Hematopoietic multipotent progenitor cell treated with erythropoietin and hydrocortisone succinate and interleukin-3 and kit ligand, for 15 days (in vitro differentiated cells): ENCODE measurements at regions not wholly inside any gene's neighbourhood (a gene's known extent, or its start where the extent isn't known, plus 50 kb on each side); places are given as distances from the start of the nearest gene placed in this dataset.
"Not testable (repeated sequence)": the region's sequence is repeated elsewhere in the genome, so short reads cannot be mapped to it uniquely, and the experiment has no call there.

Experiments used
- DNase-seq: peaks from one replicate; pipeline ENCODE4 v3.0.0-alpha.2; 2015; ENCODE audit warnings: low spot score

GRCh38 chr2:234406085-234406484 is 90.8 kb downstream of the ARL4C start:
- DNase-seq: no peak

GRCh38 chr2:234405462-234405861 is 91.4 kb downstream of the ARL4C start:
- no peak for DNase-seq

GRCh38 chr2:234404957-234405356 is 91.9 kb downstream of the ARL4C start:
- DNase-seq: no peak

GRCh38 chr2:234403751-234404150 is 93.1 kb downstream of the ARL4C start:
- DNase-seq: no peak

GRCh38 chr2:234403074-234403473 is 93.8 kb downstream of the ARL4C start:
- DNase-seq: no peak

GRCh38 chr2:234401426-234401825 is 95.5 kb downstream of the ARL4C start:
- no peak for DNase-seq

GRCh38 chr2:234399451-234400246 is 97.2 kb downstream of the ARL4C start:
- DNase-seq: no peak

- DNase-seq: no peak
These were observed 98.3 kb downstream of the ARL4C start for GRCh38 chr2:234398531-234398930.

- DNase-seq: no peak
These were observed 100.9 kb downstream of the ARL4C start for GRCh38 chr2:234395891-234396420.

GRCh38 chr2:234394450-234394849 is 102.4 kb downstream of the ARL4C start:
- no peak for DNase-seq

- DNase-seq: no peak
These were observed 103.5 kb downstream of the ARL4C start for GRCh38 chr2:234393354-234393753.

- DNase-seq: no peak
These were observed 104.8 kb downstream of the ARL4C start for GRCh38 chr2:234392041-234392615.

GRCh38 chr2:234391625-234392024 is 105.3 kb downstream of the ARL4C start:
- no peak for DNase-seq

GRCh38 chr2:234389661-234390060 is 107.2 kb downstream of the ARL4C start:
- DNase-seq: not testable (repeated sequence)

GRCh38 chr2:234388591-234388990 is 108.3 kb downstream of the ARL4C start:
- no peak for DNase-seq

- DNase-seq: no peak
These were observed 109.9 kb downstream of the ARL4C start for GRCh38 chr2:234386971-234387370.

GRCh38 chr2:234382131-234382530 is 114.8 kb downstream of the ARL4C start:
- no peak for DNase-seq

GRCh38 chr2:234378958-234379357 is 117.9 kb downstream of the ARL4C start:
- DNase-seq: not testable (repeated sequence)

GRCh38 chr2:234378440-234378839 is 118.4 kb downstream of the ARL4C start:
- no peak for DNase-seq

- DNase-seq: no peak
These were observed 119.0 kb downstream of the ARL4C start for GRCh38 chr2:234377761-234378391.

GRCh38 chr2:234376229-234376628 is 120.7 kb downstream of the ARL4C start:
- no peak for DNase-seq

- no peak for DNase-seq
These were observed 121.6 kb downstream of the ARL4C start for GRCh38 chr2:234375176-234375880.
